ENCODE measurements at regions not wholly inside any gene's neighbourhood (a gene's known extent, or its start where the extent isn't known, plus 50 kb on each side); places are given as distances from the start of the nearest gene placed in this dataset.
"Not testable (repeated sequence)": the region's sequence is repeated elsewhere in the genome, so short reads cannot be mapped to it uniquely, and the experiment has no call there.

GRCh38 chr18:71249791-71250190, 960.9 kb downstream of the SOCS6 start:
- DNase-seq (ENCODE audit: low read depth in 2 of 2), result no peak

- no peak for DNase-seq (ENCODE audit: low read depth in 2 of 2)
These were observed 954.1 kb downstream of the SOCS6 start for GRCh38 chr18:71242981-71243380.

- no peak for DNase-seq (ENCODE audit: low read depth in 2 of 2)
These were observed 950.3 kb downstream of the SOCS6 start for GRCh38 chr18:71238974-71239624.

GRCh38 chr18:71237641-71238040, 948.8 kb downstream of the SOCS6 start:
- no peak for DNase-seq (ENCODE audit: low read depth in 2 of 2)

- no peak for DNase-seq (ENCODE audit: low read depth in 2 of 2)
These were observed 944.3 kb downstream of the SOCS6 start for GRCh38 chr18:71233177-71233576.

GRCh38 chr18:71223486-71223885, 934.6 kb downstream of the SOCS6 start:
- DNase-seq (ENCODE audit: low read depth in 2 of 2), result no peak

- no peak for DNase-seq (ENCODE audit: low read depth in 2 of 2)
These were observed 932.6 kb downstream of the SOCS6 start for GRCh38 chr18:71221405-71221804.

- not testable (repeated sequence) for DNase-seq (ENCODE audit: low read depth in 2 of 2)
These were observed 923.9 kb downstream of the SOCS6 start for GRCh38 chr18:71212739-71213138.

- DNase-seq (ENCODE audit: low read depth in 2 of 2), result no peak
These were observed 923.4 kb downstream of the SOCS6 start for GRCh38 chr18:71212222-71212621.

- no peak for DNase-seq (ENCODE audit: low read depth in 2 of 2)
These were observed 921.1 kb downstream of the SOCS6 start for GRCh38 chr18:71209944-71210343.

- no peak for DNase-seq (ENCODE audit: low read depth in 2 of 2)
These were observed 905.6 kb downstream of the SOCS6 start for GRCh38 chr18:71194438-71194837.

- no peak for DNase-seq (ENCODE audit: low read depth in 2 of 2)
These were observed 900.7 kb downstream of the SOCS6 start for GRCh38 chr18:71189581-71189980.

GRCh38 chr18:71168557-71169145, 879.8 kb downstream of the SOCS6 start:
- DNase-seq (ENCODE audit: low read depth in 2 of 2), result no peak

- DNase-seq (ENCODE audit: low read depth in 2 of 2), result no peak
These were observed 847.6 kb downstream of the SOCS6 start for GRCh38 chr18:71136487-71136886.

GRCh38 chr18:71134122-71134521, 845.3 kb downstream of the SOCS6 start:
- no peak for DNase-seq (ENCODE audit: low read depth in 2 of 2)

GRCh38 chr18:71131918-71132317, 843.1 kb downstream of the SOCS6 start:
- DNase-seq (ENCODE audit: low read depth in 2 of 2), result no peak

- no peak for DNase-seq (ENCODE audit: low read depth in 2 of 2)
These were observed 841.5 kb downstream of the SOCS6 start for GRCh38 chr18:71130351-71130750.

GRCh38 chr18:71125581-71125980, 836.7 kb downstream of the SOCS6 start:
- DNase-seq (ENCODE audit: low read depth in 2 of 2), result no peak

- DNase-seq (ENCODE audit: low read depth in 2 of 2), result no peak
These were observed 827.7 kb downstream of the SOCS6 start for GRCh38 chr18:71116535-71116934.

- no peak for DNase-seq (ENCODE audit: low read depth in 2 of 2)
These were observed 826.4 kb downstream of the SOCS6 start for GRCh38 chr18:71115261-71115660.

- no peak for DNase-seq (ENCODE audit: low read depth in 2 of 2)
These were observed 825.8 kb downstream of the SOCS6 start for GRCh38 chr18:71114550-71115210.

- DNase-seq (ENCODE audit: low read depth in 2 of 2), result no peak
These were observed 818.4 kb downstream of the SOCS6 start for GRCh38 chr18:71107244-71107643.

- DNase-seq (ENCODE audit: low read depth in 2 of 2), result no peak
These were observed 817.9 kb downstream of the SOCS6 start for GRCh38 chr18:71106701-71107100.

Data from stimulated activated CD8-positive, alpha-beta memory T cell treated with anti-CD3 and anti-CD28 coated beads, Interleukin-15, amount 100 ng/mL, for 4 hours (primary cell).